SK-N-SH treated with all-trans-retinoic acid at 6 μM for 48 hours (cell line): ENCODE measurements at regions not wholly inside any gene's neighbourhood (a gene's known extent, or its start where the extent isn't known, plus 50 kb on each side); places are given as distances from the start of the nearest gene placed in this dataset.

Source experiments
- ATAC-seq: fragments of 200-7000 bp; cut with Tn5 transposase; 3 replicates; pipeline ENCODE4 v1.9.1; 2020; ENCODE audit warnings: mild to moderate bottlenecking, moderate library complexity
- ARNTL ChIP-seq: fragments of 450-650 bp; formaldehyde crosslinking; IDR thresholded peaks from 2 replicates; pipeline ENCODE4 v1.5.0; 2020; ENCODE audit warnings: low read depth, mild to moderate bottlenecking, moderate library complexity, borderline replicate concordance
- BACH2 ChIP-seq: fragments of 250-450 bp; sonication (Bioruptor Pico); IDR thresholded peaks from 2 replicates; pipeline ENCODE4 v1.9.0; 2021; ENCODE audit warnings: mild to moderate bottlenecking, borderline replicate concordance
- CSDC2 ChIP-seq: fragments of 250-450 bp; sonication (Bioruptor Pico); IDR thresholded peaks from 2 replicates; pipeline ENCODE4 v1.5.0; 2020; ENCODE audit warnings: mild to moderate bottlenecking, moderate library complexity
- ESRRG ChIP-seq: fragments of 250-450 bp; sonication (Bioruptor Pico); IDR thresholded peaks from 2 replicates; pipeline ENCODE4 v1.6.1; 2021; ENCODE audit warnings: mild to moderate bottlenecking
- GLIS3 ChIP-seq: fragments of 250-450 bp; sonication (Bioruptor Pico); IDR thresholded peaks from 2 replicates; pipeline ENCODE4 v1.5.0; 2020; ENCODE audit warnings: mild to moderate bottlenecking, moderate library complexity
- OSR1 ChIP-seq: fragments of 250-450 bp; sonication (Bioruptor Pico); IDR thresholded peaks from 2 replicates; pipeline ENCODE4 v1.8.0; 2022; ENCODE audit warnings: moderate library complexity, mild to moderate bottlenecking, inconsistent platforms
- PPARA ChIP-seq: fragments of 250-450 bp; sonication (Bioruptor Pico); IDR thresholded peaks from 2 replicates; pipeline ENCODE4 v1.5.0; 2020; ENCODE audit warnings: mild to moderate bottlenecking, borderline replicate concordance
- RARB ChIP-seq: fragments of 250-450 bp; sonication (Bioruptor Pico); IDR thresholded peaks from 2 replicates; pipeline ENCODE4 v1.8.0; 2021; ENCODE audit warnings: mild to moderate bottlenecking, moderate library complexity
- SNAI2 ChIP-seq: fragments of 250-450 bp; sonication (Bioruptor Pico); IDR thresholded peaks from 2 replicates; pipeline ENCODE4 v1.5.0; 2020; ENCODE audit warnings: mild to moderate bottlenecking, moderate library complexity
- TCF4 ChIP-seq: fragments of 250-450 bp; sonication (Bioruptor Pico); IDR thresholded peaks from 2 replicates; pipeline ENCODE4 v1.8.0; 2021; ENCODE audit warnings: mild to moderate bottlenecking, moderate library complexity, borderline replicate concordance
- TOX ChIP-seq: fragments of 250-450 bp; sonication (Bioruptor Pico); IDR thresholded peaks from 2 replicates; pipeline ENCODE4 v1.8.0; 2021; ENCODE audit warnings: mild to moderate bottlenecking, moderate library complexity, borderline replicate concordance
- ZC3H10 ChIP-seq: fragments of 250-450 bp; sonication (Bioruptor Pico); IDR thresholded peaks from 2 replicates; pipeline ENCODE4 v1.5.1; 2021; ENCODE audit warnings: mild to moderate bottlenecking, moderate library complexity
- ZFP3 ChIP-seq: fragments of 250-450 bp; sonication (Bioruptor Pico); IDR thresholded peaks from 2 replicates; pipeline ENCODE4 v1.5.0; 2020; ENCODE audit warnings: mild to moderate bottlenecking, moderate library complexity
- ZFP30 ChIP-seq: fragments of 450-650 bp; formaldehyde crosslinking; IDR thresholded peaks from 2 replicates; pipeline ENCODE4 v1.5.0; 2022; ENCODE audit warnings: mild to moderate bottlenecking, moderate library complexity
- ZNF565 ChIP-seq: fragments of 450-650 bp; formaldehyde crosslinking; conservative IDR thresholded peaks from 2 replicates; pipeline ENCODE4 v1.5.0; 2020; ENCODE audit warnings: low read depth, mild to moderate bottlenecking, moderate library complexity
- ZNF70 ChIP-seq: fragments of 450-650 bp; formaldehyde crosslinking; IDR thresholded peaks from 2 replicates; pipeline ENCODE4 v1.5.0; 2020; ENCODE audit warnings: mild to moderate bottlenecking, moderate library complexity
- ZNF8 ChIP-seq: fragments of 450-650 bp; formaldehyde crosslinking; IDR thresholded peaks from 2 replicates; pipeline ENCODE4 v1.5.0; 2020; ENCODE audit warnings: mild to moderate bottlenecking, moderate library complexity
- TF ChIP-seq, protein P1 (sequence below): fragments of 250-450 bp; sonication (Bioruptor Pico); IDR thresholded peaks from 2 replicates; pipeline ENCODE4 v1.5.1; 2021; ENCODE audit warnings: mild to moderate bottlenecking, moderate library complexity
- TF ChIP-seq, protein P2 (sequence below): fragments of 250-450 bp; sonication (Bioruptor Pico); IDR thresholded peaks from 2 replicates; pipeline ENCODE4 v1.8.0; 2020; ENCODE audit warnings: mild to moderate bottlenecking, moderate library complexity, borderline replicate concordance
- TF ChIP-seq, protein P3 (sequence below): fragments of 250-450 bp; sonication (Bioruptor Pico); IDR thresholded peaks from 2 replicates; pipeline ENCODE4 v1.5.1; 2020; ENCODE audit warnings: low read depth, mild to moderate bottlenecking, moderate library complexity
- TF ChIP-seq, protein P4 (sequence below): fragments of 250-450 bp; sonication (Bioruptor Pico); IDR thresholded peaks from 2 replicates; pipeline ENCODE4 v1.5.0; 2020; ENCODE audit warnings: mild to moderate bottlenecking, moderate library complexity
- TF ChIP-seq, protein P5 (sequence below): fragments of 250-450 bp; sonication (Bioruptor Pico); IDR thresholded peaks from 2 replicates; pipeline ENCODE4 v1.8.0; 2021; ENCODE audit warnings: low read depth, mild to moderate bottlenecking, moderate library complexity, borderline replicate concordance

DNA sequence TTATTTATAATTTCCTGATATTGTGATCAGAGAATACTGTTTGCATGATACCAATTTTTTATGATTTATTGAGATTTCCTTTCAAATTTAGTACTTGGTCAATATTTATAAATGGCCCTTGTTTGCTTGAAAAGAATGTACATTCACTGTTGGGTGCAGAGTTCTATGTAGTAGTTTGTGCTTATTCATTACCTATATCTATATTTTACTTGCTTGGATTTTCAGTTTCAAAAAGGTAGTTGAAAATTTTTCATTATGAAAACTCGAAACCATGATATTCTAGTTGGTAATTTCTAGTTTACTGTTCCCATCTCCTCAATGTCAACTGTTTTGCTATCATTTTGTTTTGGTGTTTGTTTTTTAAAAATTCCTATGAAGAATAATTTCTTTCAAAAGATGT lies 155.7 kb downstream of the AASDHPPT start:
- ATAC-seq, result no peak

DNA sequence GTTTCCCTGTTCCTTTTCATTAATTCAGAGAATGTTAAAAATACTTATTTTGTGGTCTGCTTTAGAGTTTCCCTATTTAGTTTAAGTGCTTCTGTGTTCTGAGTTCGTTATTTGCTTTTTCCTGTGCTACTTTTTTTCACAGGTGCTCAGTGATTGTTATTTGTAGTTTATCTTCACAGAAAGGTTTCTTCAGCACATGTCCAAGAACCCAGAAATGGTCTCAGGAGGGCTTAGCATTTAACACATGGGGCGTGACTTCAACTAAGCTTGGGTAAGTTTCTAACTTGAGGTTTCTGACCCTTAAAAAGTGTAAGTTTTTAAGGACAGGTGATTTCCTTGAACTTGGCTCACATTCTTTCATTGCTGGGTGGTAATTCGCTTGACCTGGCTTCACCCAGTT lies 157.3 kb downstream of the AASDHPPT start:
- TF ChIP-seq, protein P1, sequence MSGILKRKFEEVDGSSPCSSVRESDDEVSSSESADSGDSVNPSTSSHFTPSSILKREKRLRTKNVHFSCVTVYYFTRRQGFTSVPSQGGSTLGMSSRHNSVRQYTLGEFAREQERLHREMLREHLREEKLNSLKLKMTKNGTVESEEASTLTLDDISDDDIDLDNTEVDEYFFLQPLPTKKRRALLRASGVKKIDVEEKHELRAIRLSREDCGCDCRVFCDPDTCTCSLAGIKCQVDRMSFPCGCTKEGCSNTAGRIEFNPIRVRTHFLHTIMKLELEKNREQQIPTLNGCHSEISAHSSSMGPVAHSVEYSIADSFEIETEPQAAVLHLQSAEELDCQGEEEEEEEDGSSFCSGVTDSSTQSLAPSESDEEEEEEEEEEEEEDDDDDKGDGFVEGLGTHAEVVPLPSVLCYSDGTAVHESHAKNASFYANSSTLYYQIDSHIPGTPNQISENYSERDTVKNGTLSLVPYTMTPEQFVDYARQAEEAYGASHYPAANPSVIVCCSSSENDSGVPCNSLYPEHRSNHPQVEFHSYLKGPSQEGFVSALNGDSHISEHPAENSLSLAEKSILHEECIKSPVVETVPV, result no peak
- TF ChIP-seq ZNF8 (CRISPR knock-in tag) (no peak), ZNF565 (CRISPR knock-in tag) (no peak), TOX (CRISPR knock-in tag) (no peak), ZC3H10 (no peak), ESRRG (CRISPR knock-in tag) (no peak), ZFP3 (no peak), ZNF70 (CRISPR knock-in tag) (no peak), GLIS3 (CRISPR knock-in tag) (no peak), TCF4 (CRISPR knock-in tag) (no peak), SNAI2 (CRISPR knock-in tag) (no peak), CSDC2 (CRISPR knock-in tag) (no peak)
- TF ChIP-seq, protein P2, sequence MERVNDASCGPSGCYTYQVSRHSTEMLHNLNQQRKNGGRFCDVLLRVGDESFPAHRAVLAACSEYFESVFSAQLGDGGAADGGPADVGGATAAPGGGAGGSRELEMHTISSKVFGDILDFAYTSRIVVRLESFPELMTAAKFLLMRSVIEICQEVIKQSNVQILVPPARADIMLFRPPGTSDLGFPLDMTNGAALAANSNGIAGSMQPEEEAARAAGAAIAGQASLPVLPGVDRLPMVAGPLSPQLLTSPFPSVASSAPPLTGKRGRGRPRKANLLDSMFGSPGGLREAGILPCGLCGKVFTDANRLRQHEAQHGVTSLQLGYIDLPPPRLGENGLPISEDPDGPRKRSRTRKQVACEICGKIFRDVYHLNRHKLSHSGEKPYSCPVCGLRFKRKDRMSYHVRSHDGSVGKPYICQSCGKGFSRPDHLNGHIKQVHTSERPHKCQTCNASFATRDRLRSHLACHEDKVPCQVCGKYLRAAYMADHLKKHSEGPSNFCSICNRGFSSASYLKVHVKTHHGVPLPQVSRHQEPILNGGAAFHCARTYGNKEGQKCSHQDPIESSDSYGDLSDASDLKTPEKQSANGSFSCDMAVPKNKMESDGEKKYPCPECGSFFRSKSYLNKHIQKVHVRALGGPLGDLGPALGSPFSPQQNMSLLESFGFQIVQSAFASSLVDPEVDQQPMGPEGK (CRISPR knock-in tag), result no peak
- TF ChIP-seq, all 23 proteins: peak for 0
- no peak for ATAC-seq

More for the DNA sequence above, 155.7 kb downstream of the AASDHPPT start:
- no peak for TF ChIP-seq TCF4 (CRISPR knock-in tag)
- no peak for TF ChIP-seq BACH2 (CRISPR knock-in tag)
- no peak for TF ChIP-seq ESRRG (CRISPR knock-in tag)

DNA sequence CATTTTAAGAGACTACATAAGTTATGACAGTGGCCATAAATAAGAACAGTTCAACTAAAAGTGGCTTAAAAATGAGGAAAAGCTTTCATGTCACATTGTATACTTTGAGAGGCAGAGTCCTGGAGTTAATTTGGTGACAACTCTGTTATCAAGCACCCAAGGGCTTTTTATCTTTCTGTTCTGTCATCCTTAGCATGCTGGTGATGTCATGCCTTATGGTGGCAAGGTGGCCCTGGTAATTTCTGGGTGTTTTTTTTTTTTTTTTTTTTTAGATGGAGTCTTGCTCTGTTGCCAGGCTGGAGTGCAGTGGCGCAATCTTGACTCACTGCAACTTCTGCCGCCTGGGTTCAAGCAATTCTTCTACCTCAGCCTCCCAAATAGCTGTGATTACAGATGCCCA lies 158.8 kb downstream of the AASDHPPT start:
- ATAC-seq, result no peak
- TF ChIP-seq ZFP30 (no peak), ZC3H10 (no peak), RARB (no peak), BACH2 (CRISPR knock-in tag) (no peak), OSR1 (CRISPR knock-in tag) (no peak), PPARA (no peak), ZNF565 (CRISPR knock-in tag) (no peak), CSDC2 (CRISPR knock-in tag) (no peak), TOX (CRISPR knock-in tag) (no peak)
- TF ChIP-seq, protein P3, sequence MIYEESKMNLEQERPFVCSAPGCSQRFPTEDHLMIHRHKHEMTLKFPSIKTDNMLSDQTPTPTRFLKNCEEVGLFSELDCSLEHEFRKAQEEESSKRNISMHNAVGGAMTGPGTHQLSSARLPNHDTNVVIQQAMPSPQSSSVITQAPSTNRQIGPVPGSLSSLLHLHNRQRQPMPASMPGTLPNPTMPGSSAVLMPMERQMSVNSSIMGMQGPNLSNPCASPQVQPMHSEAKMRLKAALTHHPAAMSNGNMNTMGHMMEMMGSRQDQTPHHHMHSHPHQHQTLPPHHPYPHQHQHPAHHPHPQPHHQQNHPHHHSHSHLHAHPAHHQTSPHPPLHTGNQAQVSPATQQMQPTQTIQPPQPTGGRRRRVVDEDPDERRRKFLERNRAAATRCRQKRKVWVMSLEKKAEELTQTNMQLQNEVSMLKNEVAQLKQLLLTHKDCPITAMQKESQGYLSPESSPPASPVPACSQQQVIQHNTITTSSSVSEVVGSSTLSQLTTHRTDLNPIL (CRISPR knock-in tag), result no peak
- TF ChIP-seq, protein P2 (CRISPR knock-in tag), result no peak
- TF ChIP-seq, protein P1, result no peak

DNA sequence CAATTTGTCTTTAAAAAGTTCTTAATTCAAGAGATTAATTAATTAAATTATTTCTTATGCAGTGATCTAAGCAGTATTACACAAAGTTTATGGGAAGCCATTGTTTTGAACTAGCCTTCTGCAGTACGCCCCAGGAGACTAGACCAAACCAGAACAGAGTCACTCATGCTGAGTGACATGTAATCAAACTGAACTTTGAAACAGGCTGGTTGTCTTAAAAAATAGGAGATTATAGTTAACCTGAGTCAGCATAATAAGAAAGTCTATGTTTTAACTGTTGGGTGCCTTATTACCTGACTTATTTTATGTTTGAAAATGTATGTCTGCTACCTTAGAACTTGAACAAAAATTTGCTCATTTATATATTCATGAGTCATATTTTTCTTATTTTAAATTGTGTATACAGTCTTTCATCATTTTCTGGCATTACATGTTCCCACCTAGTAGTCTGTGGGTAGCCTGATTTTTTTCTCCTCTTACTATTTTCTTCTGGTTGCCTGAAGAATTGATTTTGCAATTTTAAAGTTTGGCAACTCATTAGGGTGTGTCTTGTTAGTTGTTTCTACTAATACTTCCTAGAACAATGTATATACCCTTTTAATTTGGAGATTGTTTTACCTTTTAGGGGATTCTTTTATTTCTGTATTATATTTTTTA lies 161.4 kb downstream of the AASDHPPT start:
- no peak for ATAC-seq
- TF ChIP-seq, protein P4, sequence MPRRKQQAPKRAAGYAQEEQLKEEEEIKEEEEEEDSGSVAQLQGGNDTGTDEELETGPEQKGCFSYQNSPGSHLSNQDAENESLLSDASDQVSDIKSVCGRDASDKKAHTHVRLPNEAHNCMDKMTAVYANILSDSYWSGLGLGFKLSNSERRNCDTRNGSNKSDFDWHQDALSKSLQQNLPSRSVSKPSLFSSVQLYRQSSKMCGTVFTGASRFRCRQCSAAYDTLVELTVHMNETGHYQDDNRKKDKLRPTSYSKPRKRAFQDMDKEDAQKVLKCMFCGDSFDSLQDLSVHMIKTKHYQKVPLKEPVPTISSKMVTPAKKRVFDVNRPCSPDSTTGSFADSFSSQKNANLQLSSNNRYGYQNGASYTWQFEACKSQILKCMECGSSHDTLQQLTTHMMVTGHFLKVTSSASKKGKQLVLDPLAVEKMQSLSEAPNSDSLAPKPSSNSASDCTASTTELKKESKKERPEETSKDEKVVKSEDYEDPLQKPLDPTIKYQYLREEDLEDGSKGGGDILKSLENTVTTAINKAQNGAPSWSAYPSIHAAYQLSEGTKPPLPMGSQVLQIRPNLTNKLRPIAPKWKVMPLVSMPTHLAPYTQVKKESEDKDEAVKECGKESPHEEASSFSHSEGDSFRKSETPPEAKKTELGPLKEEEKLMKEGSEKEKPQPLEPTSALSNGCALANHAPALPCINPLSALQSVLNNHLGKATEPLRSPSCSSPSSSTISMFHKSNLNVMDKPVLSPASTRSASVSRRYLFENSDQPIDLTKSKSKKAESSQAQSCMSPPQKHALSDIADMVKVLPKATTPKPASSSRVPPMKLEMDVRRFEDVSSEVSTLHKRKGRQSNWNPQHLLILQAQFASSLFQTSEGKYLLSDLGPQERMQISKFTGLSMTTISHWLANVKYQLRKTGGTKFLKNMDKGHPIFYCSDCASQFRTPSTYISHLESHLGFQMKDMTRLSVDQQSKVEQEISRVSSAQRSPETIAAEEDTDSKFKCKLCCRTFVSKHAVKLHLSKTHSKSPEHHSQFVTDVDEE (CRISPR knock-in tag), result no peak
- no peak for TF ChIP-seq ARNTL (CRISPR knock-in tag)
- TF ChIP-seq, protein P5, sequence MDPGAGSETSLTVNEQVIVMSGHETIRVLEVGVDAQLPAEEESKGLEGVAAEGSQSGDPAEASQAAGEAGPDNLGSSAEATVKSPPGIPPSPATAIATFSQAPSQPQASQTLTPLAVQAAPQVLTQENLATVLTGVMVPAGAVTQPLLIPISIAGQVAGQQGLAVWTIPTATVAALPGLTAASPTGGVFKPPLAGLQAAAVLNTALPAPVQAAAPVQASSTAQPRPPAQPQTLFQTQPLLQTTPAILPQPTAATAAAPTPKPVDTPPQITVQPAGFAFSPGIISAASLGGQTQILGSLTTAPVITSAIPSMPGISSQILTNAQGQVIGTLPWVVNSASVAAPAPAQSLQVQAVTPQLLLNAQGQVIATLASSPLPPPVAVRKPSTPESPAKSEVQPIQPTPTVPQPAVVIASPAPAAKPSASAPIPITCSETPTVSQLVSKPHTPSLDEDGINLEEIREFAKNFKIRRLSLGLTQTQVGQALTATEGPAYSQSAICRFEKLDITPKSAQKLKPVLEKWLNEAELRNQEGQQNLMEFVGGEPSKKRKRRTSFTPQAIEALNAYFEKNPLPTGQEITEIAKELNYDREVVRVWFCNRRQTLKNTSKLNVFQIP (CRISPR knock-in tag), result no peak
